Naive thymus-derived CD8-positive, alpha-beta T cell (primary cell): ENCODE measurements at regions not wholly inside any gene's neighbourhood (a gene's known extent, or its start where the extent isn't known, plus 50 kb on each side); places are given as distances from the start of the nearest gene placed in this dataset.
"Not testable (repeated sequence)": the region's sequence is repeated elsewhere in the genome, so short reads cannot be mapped to it uniquely, and the experiment has no call there.

Experiments used
- ATAC-seq, 2 donors: fragments of 150-1000 bp; cut with Tn5 transposase in 1 of 2; sonication (Bioruptor Pico), chemical (Tn5 transposase) in 1 of 2; 1 replicate in 1 of 2; 2 replicates in 1 of 2; pipeline ENCODE4 v1.10.0; 2021; ENCODE audit warnings: mild to moderate bottlenecking in 2 of 2, moderate library complexity in 2 of 2
- POLR2A ChIA-PET: fragments of 350-600 bp; sonication (Branson Sonifier 250); formaldehyde crosslinking; loops from one replicate; lab custom pipeline; 2021; ENCODE audit warnings: antibody characterized with exemption; lab: Charles Lee
- DNase-seq, 10 donors: peaks; one replicate each; pipeline versions ENCODE4 v3.0.0 to v3.0.0-alpha.2; 2020 to 2022
- H3K27ac Mint-ChIP-seq, 10 donors: one replicate each; pipeline ENCODE4 v1.8.0; 2020 to 2022; ENCODE audit warnings: mild to moderate bottlenecking in 10 of 10, mixed read lengths in 10 of 10, moderate library complexity in 4 of 10, inconsistent platforms in 1 of 10
- H3K27me3 Mint-ChIP-seq, 5 donors: one replicate each; pipeline ENCODE4 v1.8.0; 2021 to 2022; ENCODE audit warnings: mixed read lengths in 5 of 5
- H3K36me3 Mint-ChIP-seq, 3 donors: one replicate each; pipeline ENCODE4 v1.8.0; 2020 to 2022; ENCODE audit warnings: mixed read lengths in 3 of 3, mild to moderate bottlenecking in 2 of 3, inconsistent platforms in 1 of 3
- H3K4me1 Mint-ChIP-seq, 4 donors: one replicate each; pipeline ENCODE4 v1.8.0; 2021 to 2022; ENCODE audit warnings: mixed read lengths in 4 of 4
- H3K4me3 Mint-ChIP-seq, 10 donors: one replicate each; pipeline ENCODE4 v1.8.0; 2020 to 2022; ENCODE audit warnings: mild to moderate bottlenecking in 10 of 10, mixed read lengths in 10 of 10, moderate library complexity in 6 of 10, inconsistent platforms in 1 of 10
- H3K9me3 Mint-ChIP-seq, 9 donors: one replicate each; pipeline ENCODE4 v1.8.0; 2020 to 2022; ENCODE audit warnings: mixed read lengths in 9 of 9, mild to moderate bottlenecking in 3 of 9, inconsistent platforms in 1 of 9, moderate library complexity in 1 of 9

GRCh38 chr5:159595561-159595960 lies 265.3 kb upstream of the IL12B start:
- Mint-ChIP-seq H3K27me3 (peaks cover 0 to 20% (median 10%) of the 10 kb centered on the region in 5 donors), H3K9me3 (peaks cover 2 to 35% (median 9%) of the 10 kb centered on the region in 9 donors)
- H3K4me3 Mint-ChIP-seq, DNase-seq, H3K27ac Mint-ChIP-seq, H3K4me1 Mint-ChIP-seq, ATAC-seq, H3K36me3 Mint-ChIP-seq, POLR2A ChIA-PET: not testable (repeated sequence)

DNA sequence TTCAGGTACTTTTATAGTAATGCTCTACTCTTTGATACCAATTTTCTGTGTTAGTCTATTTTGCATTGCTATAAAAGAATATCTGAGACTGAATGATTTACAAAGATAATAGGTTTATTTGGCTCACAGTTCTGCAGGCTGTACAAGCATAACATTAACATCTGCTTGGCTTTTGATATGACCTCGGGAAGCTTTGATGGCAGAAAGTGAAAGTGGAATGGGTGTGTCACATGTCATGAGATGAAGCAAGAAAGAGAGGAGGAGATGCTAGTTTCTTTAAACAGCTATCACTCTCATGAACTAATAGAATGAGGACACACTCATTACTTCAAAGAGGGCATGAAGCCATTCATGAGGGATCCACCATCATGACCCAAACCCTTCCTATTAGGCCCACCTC lies 270.9 kb upstream of the IL12B start:
- peak overlapping the region in 1 of 10 donors; percentile 33 for H3K4me3 Mint-ChIP-seq
- DNase-seq (peak in 1 of 10 donors; percentile 6), ATAC-seq (no peak)
- peaks cover 7 to 39% (median 25%) of the 10 kb centered on the region in 9 donors for H3K9me3 Mint-ChIP-seq
- POLR2A ChIA-PET, result no interaction called here
- H3K36me3 Mint-ChIP-seq, result peaks cover 0 to 28% (median 9%) of the 10 kb centered on the region in 3 donors
- peaks cover 0 to 20% (median 10%) of the 10 kb centered on the region in 5 donors for H3K27me3 Mint-ChIP-seq
- H3K4me1 Mint-ChIP-seq, result peaks cover 0 to 6% (median 1%) of the 10 kb centered on the region in 4 donors
- no peak overlapping the region for H3K27ac Mint-ChIP-seq

- DNase-seq (no peak), ATAC-seq (no peak)
- no peak overlapping the region for H3K4me3 Mint-ChIP-seq
- H3K27me3 Mint-ChIP-seq, result peaks cover 0 to 18% (median 10%) of the 10 kb centered on the region in 5 donors
- peaks cover 3 to 29% (median 21%) of the 10 kb centered on the region in 9 donors for H3K9me3 Mint-ChIP-seq
- peaks cover 0 to 24% (median 7%) of the 10 kb centered on the region in 3 donors for H3K36me3 Mint-ChIP-seq
- no peak overlapping the region for H3K27ac Mint-ChIP-seq
- H3K4me1 Mint-ChIP-seq, result peaks cover 0 to 6% (median 1%) of the 10 kb centered on the region in 4 donors
- POLR2A ChIA-PET, result no interaction called here
These were observed 272.1 kb upstream of the IL12B start for GRCh38 chr5:159602434-159602833.

DNA sequence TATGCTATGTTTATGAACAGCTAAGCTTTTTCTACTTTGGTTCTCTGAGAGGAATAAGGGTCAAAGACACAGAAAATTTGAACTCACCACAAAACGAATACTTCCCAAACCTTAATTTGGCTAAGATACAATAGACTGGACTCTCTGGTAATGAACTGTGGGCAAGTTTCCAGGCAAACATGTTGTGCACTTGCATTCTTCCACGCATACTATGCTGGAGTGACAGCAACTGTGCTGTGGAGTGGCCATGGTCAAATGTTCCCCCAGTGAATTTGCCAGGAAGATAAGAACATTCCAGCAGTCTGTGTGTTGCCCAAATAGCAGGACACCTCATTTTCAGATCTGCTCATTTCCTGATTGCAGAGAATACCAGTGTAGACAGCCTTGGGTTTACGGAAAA lies 275.3 kb upstream of the IL12B start:
- Mint-ChIP-seq H3K36me3 (peaks cover 0 to 22% (median 7%) of the 10 kb centered on the region in 3 donors), H3K27ac (no peak overlapping the region), H3K4me3 (no peak overlapping the region), H3K27me3 (peaks cover 0 to 6% (median 0%) of the 10 kb centered on the region in 5 donors), H3K4me1 (peaks cover 0 to 6% (median 1%) of the 10 kb centered on the region in 4 donors), H3K9me3 (peaks cover 1 to 26% (median 19%) of the 10 kb centered on the region in 9 donors)
- POLR2A ChIA-PET, result no interaction called here
- DNase-seq, result no peak
- ATAC-seq, result no peak

DNA sequence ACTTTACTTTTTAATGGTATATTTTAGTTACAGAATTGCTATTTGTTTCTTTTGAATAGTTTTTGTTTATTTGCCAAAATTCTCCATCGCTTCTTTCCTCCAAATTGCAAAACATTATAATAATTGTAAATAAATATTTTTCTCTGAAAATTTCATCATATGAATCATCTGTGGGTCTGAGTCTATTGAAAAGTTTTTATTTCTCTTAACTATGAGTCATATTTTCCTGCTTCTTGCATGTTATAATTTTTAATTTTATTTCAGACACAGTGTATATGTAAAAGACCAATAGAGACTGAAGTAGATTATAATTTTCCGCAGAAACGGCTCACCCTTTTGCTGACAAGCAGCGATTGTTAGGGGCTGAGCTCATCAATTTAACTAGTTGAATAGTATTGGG lies 279.1 kb upstream of the IL12B start:
- Mint-ChIP-seq H3K9me3 (peaks cover 0 to 3% (median 0%) of the 10 kb centered on the region in 9 donors), H3K27me3 (peaks cover 0 to 10% (median 5%) of the 10 kb centered on the region in 5 donors), H3K4me1 (no peaks in the 10 kb centered on the region), H3K36me3 (no peaks in the 10 kb centered on the region), H3K27ac (no peak overlapping the region), H3K4me3 (no peak overlapping the region)
- no peak for DNase-seq
- no peak for ATAC-seq
- POLR2A ChIA-PET, result no interaction called here

DNA sequence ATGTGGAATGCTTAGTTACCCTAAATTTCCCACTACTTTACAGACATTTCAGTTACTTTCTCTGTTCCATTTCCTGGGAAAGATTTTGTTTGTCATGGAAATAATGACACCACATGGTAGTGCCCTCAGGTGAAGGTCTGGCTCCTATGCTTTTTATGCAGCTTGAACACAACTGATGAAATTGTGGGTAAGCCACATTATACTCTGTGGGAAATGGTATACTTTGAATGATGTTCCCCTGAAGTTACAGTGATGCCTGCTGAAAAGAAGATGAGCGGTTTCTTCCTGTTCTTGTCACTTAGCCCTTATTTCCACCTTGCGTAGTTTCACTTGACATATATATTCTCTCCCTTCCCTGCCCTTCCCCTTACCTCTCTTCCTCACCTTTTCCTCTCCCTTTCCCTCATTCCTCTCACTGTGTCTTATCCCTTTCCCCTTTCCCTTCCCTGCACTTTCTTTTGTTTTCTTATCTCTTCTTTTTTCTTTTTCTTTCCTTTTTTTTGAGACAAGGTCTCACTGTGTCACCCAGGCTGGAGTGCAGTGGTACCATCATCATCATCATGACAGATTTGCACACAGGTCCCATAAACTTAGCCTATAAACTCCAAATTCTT lies 280.8 kb upstream of the IL12B start:
- POLR2A ChIA-PET, result no interaction called here
- no peak overlapping the region for H3K4me3 Mint-ChIP-seq
- H3K27ac Mint-ChIP-seq, result no peak overlapping the region
- H3K9me3 Mint-ChIP-seq, result peaks cover 0 to 3% (median 0%) of the 10 kb centered on the region in 9 donors
- H3K27me3 Mint-ChIP-seq, result peaks cover 0 to 10% (median 5%) of the 10 kb centered on the region in 5 donors
- no peaks in the 10 kb centered on the region for H3K36me3 Mint-ChIP-seq
- ATAC-seq (no peak), DNase-seq (no peak)
- H3K4me1 Mint-ChIP-seq, result no peaks in the 10 kb centered on the region

GRCh38 chr5:159616952-159617351 lies 286.7 kb upstream of the IL12B start:
- Mint-ChIP-seq H3K36me3 (peaks cover 0 to 4% (median 4%) of the 10 kb centered on the region in 3 donors), H3K4me1 (peaks cover 0 to 2% (median 0%) of the 10 kb centered on the region in 4 donors), H3K27me3 (peaks cover 5 to 16% (median 7%) of the 10 kb centered on the region in 5 donors), H3K9me3 (peaks cover 0 to 12% (median 5%) of the 10 kb centered on the region in 9 donors), H3K4me3 (no peak overlapping the region), H3K27ac (no peak overlapping the region)
- POLR2A ChIA-PET, result no interaction called here
- no peak for ATAC-seq
- no peak for DNase-seq

DNA sequence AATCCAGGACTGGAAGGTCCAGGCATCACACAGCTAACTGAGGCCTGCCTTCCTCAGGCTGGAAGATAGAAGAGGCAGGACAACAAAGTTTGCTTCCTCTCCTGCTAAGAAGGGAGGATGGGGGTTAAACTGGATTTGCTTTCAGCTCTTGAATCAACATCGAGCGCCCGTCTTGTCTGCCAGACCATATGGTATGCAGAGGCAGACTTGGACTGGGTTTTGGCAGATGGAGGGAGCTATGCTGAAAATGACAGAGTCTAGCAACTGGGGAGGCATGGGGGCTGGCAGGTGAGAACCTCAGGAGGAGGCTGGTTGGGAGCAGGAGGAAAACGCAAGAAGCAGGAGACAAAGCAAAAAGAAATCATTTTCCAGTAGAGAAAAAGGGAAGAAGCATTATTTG lies 289.5 kb upstream of the IL12B start:
- DNase-seq (no peak), ATAC-seq (no peak)
- peaks cover 12 to 32% (median 23%) of the 10 kb centered on the region in 9 donors for H3K9me3 Mint-ChIP-seq
- H3K4me3 Mint-ChIP-seq, result no peak overlapping the region
- H3K36me3 Mint-ChIP-seq, result peaks cover 0 to 18% (median 15%) of the 10 kb centered on the region in 3 donors
- H3K27ac Mint-ChIP-seq, result peak overlapping the region in 1 of 10 donors; percentile 54
- POLR2A ChIA-PET, result no interaction called here
- peaks cover 0 to 2% (median 0%) of the 10 kb centered on the region in 4 donors for H3K4me1 Mint-ChIP-seq
- peaks cover 7 to 16% (median 12%) of the 10 kb centered on the region in 5 donors for H3K27me3 Mint-ChIP-seq

DNA sequence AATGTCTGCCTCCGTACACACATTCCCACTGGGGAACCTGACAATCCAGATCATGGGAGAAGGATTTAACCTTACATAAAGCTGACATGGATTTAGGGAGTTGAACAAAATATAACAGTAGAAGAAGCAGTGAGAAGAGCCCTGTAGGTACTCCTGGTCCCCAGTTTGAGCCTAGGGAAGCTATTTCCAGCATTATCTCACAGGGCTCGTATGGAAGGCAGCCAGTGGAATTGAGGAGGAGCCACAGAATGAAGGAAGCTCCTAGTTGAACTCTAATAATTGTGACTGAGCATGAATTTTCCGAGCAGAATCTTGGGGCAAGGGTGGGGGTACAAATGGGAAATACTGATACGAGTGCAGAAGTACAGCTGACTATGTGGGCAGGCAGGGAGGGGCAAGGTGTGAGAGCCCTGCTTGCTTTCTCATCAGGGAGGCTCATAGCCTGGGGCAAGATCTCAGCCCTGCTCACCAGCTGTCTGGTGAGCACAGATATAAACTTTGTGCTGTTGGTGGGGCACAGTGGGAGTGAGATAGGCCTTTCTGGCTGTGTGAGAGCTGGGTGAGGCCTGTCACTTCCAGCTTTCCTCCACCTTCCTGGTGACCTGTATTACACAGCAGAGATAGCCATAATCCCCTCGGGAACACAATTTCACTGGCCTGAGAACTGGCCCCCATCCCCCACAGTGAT lies 290.7 kb upstream of the IL12B start:
- Mint-ChIP-seq H3K9me3 (peaks cover 12 to 35% (median 25%) of the 10 kb centered on the region in 9 donors), H3K27me3 (peaks cover 7 to 16% (median 12%) of the 10 kb centered on the region in 5 donors), H3K4me1 (peaks cover 0 to 2% (median 0%) of the 10 kb centered on the region in 4 donors), H3K27ac (peak overlapping the region in 1 of 10 donors; percentile 53), H3K4me3 (no peak overlapping the region), H3K36me3 (peaks cover 0 to 22% (median 15%) of the 10 kb centered on the region in 3 donors)
- DNase-seq (no peak), ATAC-seq (no peak)
- POLR2A ChIA-PET, result no interaction called here

GRCh38 chr5:159628703-159629102 lies 287.6 kb upstream of the ADRA1B start:
- Mint-ChIP-seq H3K4me1 (no peaks in the 10 kb centered on the region), H3K36me3 (peaks cover 0 to 8% (median 2%) of the 10 kb centered on the region in 3 donors), H3K9me3 (peaks cover 0 to 12% (median 4%) of the 10 kb centered on the region in 9 donors), H3K27me3 (peaks cover 0 to 18% (median 9%) of the 10 kb centered on the region in 5 donors), H3K4me3 (no peak overlapping the region), H3K27ac (no peak overlapping the region)
- POLR2A ChIA-PET, result no interaction called here
- ATAC-seq (no peak), DNase-seq (no peak)

- Mint-ChIP-seq H3K27me3 (peaks cover 0 to 23% (median 9%) of the 10 kb centered on the region in 5 donors), H3K27ac (no peak overlapping the region), H3K4me3 (no peak overlapping the region), H3K9me3 (peaks cover 0 to 12% (median 4%) of the 10 kb centered on the region in 9 donors), H3K4me1 (no peaks in the 10 kb centered on the region), H3K36me3 (peaks cover 0 to 8% (median 2%) of the 10 kb centered on the region in 3 donors)
- ATAC-seq (no peak), DNase-seq (no peak)
- POLR2A ChIA-PET, result no interaction called here
These were observed 287.1 kb upstream of the ADRA1B start for GRCh38 chr5:159629158-159629557.

DNA sequence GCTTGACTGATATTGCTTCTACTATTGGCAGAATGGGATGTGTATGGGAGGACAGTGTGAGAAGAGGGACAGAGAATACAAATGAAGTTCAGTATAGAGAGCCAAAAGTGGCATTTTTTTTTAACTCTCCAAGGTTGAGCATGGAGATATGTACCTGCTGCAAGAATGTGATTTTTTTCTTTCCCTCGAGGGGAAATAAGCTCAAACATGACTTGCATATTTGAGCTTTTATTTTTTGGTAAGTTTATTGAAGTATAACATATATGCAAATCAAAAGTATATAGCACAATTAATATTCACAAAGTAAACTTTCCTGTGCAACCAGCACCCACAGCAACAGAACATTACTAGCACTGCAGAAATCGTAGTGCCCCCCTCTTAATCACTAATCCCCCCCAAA lies 285.7 kb upstream of the ADRA1B start:
- POLR2A ChIA-PET, result no interaction called here
- ATAC-seq (no peak), DNase-seq (no peak)
- H3K27me3 Mint-ChIP-seq, result peaks cover 3 to 28% (median 5%) of the 10 kb centered on the region in 5 donors
- no peak overlapping the region for H3K27ac Mint-ChIP-seq
- H3K9me3 Mint-ChIP-seq, result peaks cover 0 to 2% (median 0%) of the 10 kb centered on the region in 9 donors
- H3K4me1 Mint-ChIP-seq, result no peaks in the 10 kb centered on the region
- no peaks in the 10 kb centered on the region for H3K36me3 Mint-ChIP-seq
- no peak overlapping the region for H3K4me3 Mint-ChIP-seq

DNA sequence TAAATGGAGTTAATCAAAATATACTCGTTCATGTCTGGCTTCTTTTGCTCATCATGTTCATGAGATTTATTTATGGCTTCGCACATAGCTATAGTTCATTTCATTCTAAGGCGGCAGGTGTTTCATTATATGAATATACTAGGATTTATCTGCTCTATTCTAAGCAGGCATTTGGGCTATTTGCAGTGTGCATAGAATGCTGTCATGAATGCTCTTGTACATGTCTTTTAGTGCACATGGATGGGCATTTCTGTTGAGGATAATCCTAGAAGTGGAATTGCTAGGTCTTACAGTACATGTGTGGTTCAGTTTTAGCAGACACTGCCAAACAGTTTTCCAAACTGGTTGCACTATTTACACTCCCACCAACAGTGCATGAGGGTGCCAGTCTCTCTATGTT lies 285.3 kb upstream of the ADRA1B start:
- Mint-ChIP-seq H3K27me3 (peaks cover 5 to 30% (median 7%) of the 10 kb centered on the region in 5 donors), H3K27ac (no peak overlapping the region), H3K9me3 (peaks cover 0 to 2% (median 0%) of the 10 kb centered on the region in 9 donors), H3K4me1 (no peaks in the 10 kb centered on the region), H3K4me3 (no peak overlapping the region), H3K36me3 (no peaks in the 10 kb centered on the region)
- no peak for DNase-seq
- POLR2A ChIA-PET, result no interaction called here
- ATAC-seq, result no peak
